ENCODE measurements at regions not wholly inside any gene's neighbourhood (a gene's known extent, or its start where the extent isn't known, plus 50 kb on each side); places are given as distances from the start of the nearest gene placed in this dataset.

- DNase-seq (no peak), ATAC-seq (ENCODE audit: low FRiP score) (no peak)
- Histone ChIP-seq H3K4me3 (ENCODE audit: low read length in 2 of 2) (no peak overlapping the region), H3K27ac (ENCODE audit: low read depth in 1 of 2, low read length in 2 of 2) (no peak overlapping the region), H3K36me3 (ENCODE audit: control insufficient read depth in 1 of 2, insufficient read depth in 2 of 2, low read length in 1 of 2) (no peaks in the 10 kb centered on the region), H3K9me3 (ENCODE audit: control insufficient read depth, low read length) (no peaks in the 10 kb centered on the region), H3K27me3 (ENCODE audit: control insufficient read depth in 1 of 2, insufficient read depth in 2 of 2, low read length in 1 of 2) (no peaks in the 10 kb centered on the region), H3K4me1 (ENCODE audit: control insufficient read depth in 1 of 2, insufficient read depth in 2 of 2, low read length in 2 of 2) (no peaks in the 10 kb centered on the region)
- intact Hi-C loops (cut with DNase I), result no loop called here
Observed at GRCh38 chr1:209094384-209094783, 489.1 kb upstream of the CAMK1G start.

- WGBS, 2 donors, result 73 to 76% methylated on average over 9 of the region's 9 CpGs
- ATAC-seq (ENCODE audit: low FRiP score) (no peak), DNase-seq (no peak)
- Histone ChIP-seq H3K4me1 (ENCODE audit: control insufficient read depth in 1 of 2, insufficient read depth in 2 of 2, low read length in 2 of 2) (no peaks in the 10 kb centered on the region), H3K27ac (ENCODE audit: low read depth in 1 of 2, low read length in 2 of 2) (no peak overlapping the region), H3K9me3 (ENCODE audit: control insufficient read depth, low read length) (no peaks in the 10 kb centered on the region), H3K36me3 (ENCODE audit: control insufficient read depth in 1 of 2, insufficient read depth in 2 of 2, low read length in 1 of 2) (no peaks in the 10 kb centered on the region), H3K27me3 (ENCODE audit: control insufficient read depth in 1 of 2, insufficient read depth in 2 of 2, low read length in 1 of 2) (no peaks in the 10 kb centered on the region), H3K4me3 (ENCODE audit: low read length in 2 of 2) (no peak overlapping the region)
- intact Hi-C loops (cut with DNase I), result no loop called here
Observed at GRCh38 chr1:209095627-209096595, 487.6 kb upstream of the CAMK1G start.

GRCh38 chr1:209100460-209100859 lies 483.1 kb upstream of the CAMK1G start:
- no peak overlapping the region for H3K4me3 ChIP-seq (ENCODE audit: low read length in 2 of 2)
- WGBS, 2 donors, result 90 to 91% methylated on average over 5 of the region's 5 CpGs
- no peaks in the 10 kb centered on the region for H3K9me3 ChIP-seq (ENCODE audit: control insufficient read depth, low read length)
- intact Hi-C loops (cut with DNase I), result no loop called here
- DNase-seq (no peak), ATAC-seq (ENCODE audit: low FRiP score) (no peak)
- no peaks in the 10 kb centered on the region for H3K27me3 ChIP-seq (ENCODE audit: control insufficient read depth in 1 of 2, insufficient read depth in 2 of 2, low read length in 1 of 2)
- H3K36me3 ChIP-seq (ENCODE audit: control insufficient read depth in 1 of 2, insufficient read depth in 2 of 2, low read length in 1 of 2), result no peaks in the 10 kb centered on the region
- no peak overlapping the region for H3K27ac ChIP-seq (ENCODE audit: low read depth in 1 of 2, low read length in 2 of 2)
- H3K4me1 ChIP-seq (ENCODE audit: control insufficient read depth in 1 of 2, insufficient read depth in 2 of 2, low read length in 2 of 2), result no peaks in the 10 kb centered on the region

- DNase-seq (no peak), ATAC-seq (ENCODE audit: low FRiP score) (no peak)
- Histone ChIP-seq H3K36me3 (ENCODE audit: control insufficient read depth in 1 of 2, insufficient read depth in 2 of 2, low read length in 1 of 2) (no peaks in the 10 kb centered on the region), H3K4me3 (ENCODE audit: low read length in 2 of 2) (no peak overlapping the region), H3K9me3 (ENCODE audit: control insufficient read depth, low read length) (no peaks in the 10 kb centered on the region), H3K4me1 (ENCODE audit: control insufficient read depth in 1 of 2, insufficient read depth in 2 of 2, low read length in 2 of 2) (no peaks in the 10 kb centered on the region), H3K27me3 (ENCODE audit: control insufficient read depth in 1 of 2, insufficient read depth in 2 of 2, low read length in 1 of 2) (no peaks in the 10 kb centered on the region), H3K27ac (ENCODE audit: low read depth in 1 of 2, low read length in 2 of 2) (no peak overlapping the region)
- 93 to 94% methylated on average over 5 of the region's 5 CpGs for WGBS, 2 donors
- intact Hi-C loops (cut with DNase I), result no loop called here
Observed at GRCh38 chr1:209101106-209101505, 482.4 kb upstream of the CAMK1G start.

- Histone ChIP-seq H3K9me3 (ENCODE audit: control insufficient read depth, low read length) (no peaks in the 10 kb centered on the region), H3K4me3 (ENCODE audit: low read length in 2 of 2) (no peak overlapping the region), H3K27ac (ENCODE audit: low read depth in 1 of 2, low read length in 2 of 2) (no peak overlapping the region), H3K4me1 (ENCODE audit: control insufficient read depth in 1 of 2, insufficient read depth in 2 of 2, low read length in 2 of 2) (no peaks in the 10 kb centered on the region), H3K36me3 (ENCODE audit: control insufficient read depth in 1 of 2, insufficient read depth in 2 of 2, low read length in 1 of 2) (no peaks in the 10 kb centered on the region), H3K27me3 (ENCODE audit: control insufficient read depth in 1 of 2, insufficient read depth in 2 of 2, low read length in 1 of 2) (no peaks in the 10 kb centered on the region)
- intact Hi-C loops (cut with DNase I), result no loop called here
- ATAC-seq (ENCODE audit: low FRiP score) (no peak), DNase-seq (no peak)
- 89 to 94% methylated on average over 4 of the region's 4 CpGs for WGBS, 2 donors
Observed at GRCh38 chr1:209102120-209102519, 481.4 kb upstream of the CAMK1G start.

GRCh38 chr1:209102531-209102930 lies 481.0 kb upstream of the CAMK1G start:
- no peak for ATAC-seq (ENCODE audit: low FRiP score)
- H3K9me3 ChIP-seq (ENCODE audit: control insufficient read depth, low read length), result no peaks in the 10 kb centered on the region

GRCh38 chr1:209103092-209103491 lies 480.4 kb upstream of the CAMK1G start:
- Histone ChIP-seq H3K4me1 (ENCODE audit: control insufficient read depth in 1 of 2, insufficient read depth in 2 of 2, low read length in 2 of 2) (no peaks in the 10 kb centered on the region), H3K27ac (ENCODE audit: low read depth in 1 of 2, low read length in 2 of 2) (no peak overlapping the region), H3K36me3 (ENCODE audit: control insufficient read depth in 1 of 2, insufficient read depth in 2 of 2, low read length in 1 of 2) (no peaks in the 10 kb centered on the region), H3K27me3 (ENCODE audit: control insufficient read depth in 1 of 2, insufficient read depth in 2 of 2, low read length in 1 of 2) (no peaks in the 10 kb centered on the region), H3K4me3 (ENCODE audit: low read length in 2 of 2) (no peak overlapping the region), H3K9me3 (ENCODE audit: control insufficient read depth, low read length) (no peaks in the 10 kb centered on the region)
- intact Hi-C loops (cut with DNase I), result no loop called here
- no peak for DNase-seq
- 2 to 5% methylated on average over 4 of the region's 4 CpGs for WGBS, 2 donors
- ATAC-seq (ENCODE audit: low FRiP score), result no peak

More at GRCh38 chr1:209102531-209102930, 481.0 kb upstream of the CAMK1G start:
- H3K27me3 ChIP-seq (ENCODE audit: control insufficient read depth in 1 of 2, insufficient read depth in 2 of 2, low read length in 1 of 2), result no peaks in the 10 kb centered on the region
- DNase-seq, result no peak
- H3K36me3 ChIP-seq (ENCODE audit: control insufficient read depth in 1 of 2, insufficient read depth in 2 of 2, low read length in 1 of 2), result no peaks in the 10 kb centered on the region
- no peaks in the 10 kb centered on the region for H3K4me1 ChIP-seq (ENCODE audit: control insufficient read depth in 1 of 2, insufficient read depth in 2 of 2, low read length in 2 of 2)
- no peak overlapping the region for H3K27ac ChIP-seq (ENCODE audit: low read depth in 1 of 2, low read length in 2 of 2)
- H3K4me3 ChIP-seq (ENCODE audit: low read length in 2 of 2), result no peak overlapping the region
- WGBS, 2 donors, result 60 to 69% methylated on average over 4 of the region's 4 CpGs
- intact Hi-C loops (cut with DNase I), result no loop called here

GRCh38 chr1:209104646-209105045 lies 478.9 kb upstream of the CAMK1G start:
- no peak overlapping the region for H3K27ac ChIP-seq (ENCODE audit: low read depth in 1 of 2, low read length in 2 of 2)
- DNase-seq (no peak), ATAC-seq (ENCODE audit: low FRiP score) (no peak)
- no peaks in the 10 kb centered on the region for H3K36me3 ChIP-seq (ENCODE audit: control insufficient read depth in 1 of 2, insufficient read depth in 2 of 2, low read length in 1 of 2)
- H3K27me3 ChIP-seq (ENCODE audit: control insufficient read depth in 1 of 2, insufficient read depth in 2 of 2, low read length in 1 of 2), result no peaks in the 10 kb centered on the region
- H3K4me3 ChIP-seq (ENCODE audit: low read length in 2 of 2), result no peak overlapping the region
- H3K4me1 ChIP-seq (ENCODE audit: control insufficient read depth in 1 of 2, insufficient read depth in 2 of 2, low read length in 2 of 2), result no peaks in the 10 kb centered on the region
- intact Hi-C loops (cut with DNase I), result no loop called here
- H3K9me3 ChIP-seq (ENCODE audit: control insufficient read depth, low read length), result no peaks in the 10 kb centered on the region
- 94 to 97% methylated on average over 3 of the region's 3 CpGs for WGBS, 2 donors

GRCh38 chr1:209105701-209106100 lies 477.8 kb upstream of the CAMK1G start:
- intact Hi-C loops (cut with DNase I), result no loop called here
- no peaks in the 10 kb centered on the region for H3K9me3 ChIP-seq (ENCODE audit: control insufficient read depth, low read length)
- no peaks in the 10 kb centered on the region for H3K27me3 ChIP-seq (ENCODE audit: control insufficient read depth in 1 of 2, insufficient read depth in 2 of 2, low read length in 1 of 2)
- no peaks in the 10 kb centered on the region for H3K4me1 ChIP-seq (ENCODE audit: control insufficient read depth in 1 of 2, insufficient read depth in 2 of 2, low read length in 2 of 2)
- 79% methylated on average over 3 of the region's 3 CpGs for WGBS, 2 donors
- no peak for DNase-seq
- ATAC-seq (ENCODE audit: low FRiP score), result no peak
- H3K27ac ChIP-seq (ENCODE audit: low read depth in 1 of 2, low read length in 2 of 2), result no peak overlapping the region
- no peaks in the 10 kb centered on the region for H3K36me3 ChIP-seq (ENCODE audit: control insufficient read depth in 1 of 2, insufficient read depth in 2 of 2, low read length in 1 of 2)
- H3K4me3 ChIP-seq (ENCODE audit: low read length in 2 of 2), result no peak overlapping the region
